Neural progenitor cell (in vitro differentiated cells): ENCODE measurements at regions not wholly inside any gene's neighbourhood (a gene's known extent, or its start where the extent isn't known, plus 50 kb on each side); places are given as distances from the start of the nearest gene placed in this dataset.

Source experiments
- EZH2 ChIP-seq: fragments of 200-600 bp; sonication (generic); IDR thresholded peaks from 2 replicates; pipeline ENCODE4 v1.6.1; 2017; ENCODE audit warnings: antibody characterized with exemption, mild to moderate bottlenecking, moderate library complexity
- TF ChIP-seq, protein P1 (sequence below): fragments of 200-600 bp; sonication (generic); IDR thresholded peaks from 2 replicates; pipeline ENCODE4 v1.5.1; 2017; ENCODE audit warnings: antibody characterized with exemption, mild to moderate bottlenecking

DNA sequence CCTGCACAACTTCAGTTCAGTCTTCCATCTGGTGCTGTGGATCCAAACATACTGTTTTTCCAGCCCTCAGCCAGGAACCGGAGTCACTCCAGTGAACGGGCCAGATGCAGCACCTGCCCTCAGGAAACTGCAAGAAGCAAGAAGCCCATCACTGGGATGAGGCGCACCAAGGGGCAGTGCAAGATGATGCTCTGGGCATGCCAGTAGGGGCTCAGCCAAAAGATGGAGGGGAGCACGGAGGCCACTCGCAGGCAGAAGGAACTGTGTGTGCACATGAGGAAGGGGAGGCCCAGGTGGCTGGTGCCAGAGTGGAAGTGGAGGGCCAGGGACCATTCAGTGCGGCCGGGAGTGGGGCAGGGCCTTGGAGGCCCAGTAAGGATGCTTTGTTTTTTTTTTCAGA is 161.7 kb upstream of the MAMLD1 start:
- TF ChIP-seq, protein P1, sequence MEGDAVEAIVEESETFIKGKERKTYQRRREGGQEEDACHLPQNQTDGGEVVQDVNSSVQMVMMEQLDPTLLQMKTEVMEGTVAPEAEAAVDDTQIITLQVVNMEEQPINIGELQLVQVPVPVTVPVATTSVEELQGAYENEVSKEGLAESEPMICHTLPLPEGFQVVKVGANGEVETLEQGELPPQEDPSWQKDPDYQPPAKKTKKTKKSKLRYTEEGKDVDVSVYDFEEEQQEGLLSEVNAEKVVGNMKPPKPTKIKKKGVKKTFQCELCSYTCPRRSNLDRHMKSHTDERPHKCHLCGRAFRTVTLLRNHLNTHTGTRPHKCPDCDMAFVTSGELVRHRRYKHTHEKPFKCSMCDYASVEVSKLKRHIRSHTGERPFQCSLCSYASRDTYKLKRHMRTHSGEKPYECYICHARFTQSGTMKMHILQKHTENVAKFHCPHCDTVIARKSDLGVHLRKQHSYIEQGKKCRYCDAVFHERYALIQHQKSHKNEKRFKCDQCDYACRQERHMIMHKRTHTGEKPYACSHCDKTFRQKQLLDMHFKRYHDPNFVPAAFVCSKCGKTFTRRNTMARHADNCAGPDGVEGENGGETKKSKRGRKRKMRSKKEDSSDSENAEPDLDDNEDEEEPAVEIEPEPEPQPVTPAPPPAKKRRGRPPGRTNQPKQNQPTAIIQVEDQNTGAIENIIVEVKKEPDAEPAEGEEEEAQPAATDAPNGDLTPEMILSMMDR, result no peak
- no peak for TF ChIP-seq EZH2
